ENCODE measurements at regions not wholly inside any gene's neighbourhood (a gene's known extent, or its start where the extent isn't known, plus 50 kb on each side); places are given as distances from the start of the nearest gene placed in this dataset.

DNA sequence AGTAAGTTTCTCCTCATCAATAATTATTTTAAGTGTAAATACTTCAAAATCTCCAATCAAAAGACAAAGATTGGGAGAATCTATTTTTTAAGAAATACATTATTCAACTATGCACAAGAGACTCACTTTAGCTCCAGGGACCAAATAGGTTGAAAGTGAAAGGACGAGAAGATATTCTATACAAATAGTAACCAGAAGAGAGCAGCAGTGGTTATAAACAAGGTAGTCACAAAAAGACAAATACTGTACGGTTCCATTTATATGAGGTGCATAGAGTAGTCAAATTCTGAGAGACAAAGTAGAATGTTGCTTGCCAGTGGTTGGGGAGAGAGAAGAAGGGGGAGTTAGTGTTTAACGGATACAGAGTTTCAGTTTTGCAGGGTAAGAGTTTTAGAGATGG is 69.8 kb downstream of the POU3F3 start:
- Histone ChIP-seq H4K20me1 (ENCODE audit: insufficient read depth) (no peaks in the 10 kb centered on the region), H3K79me2 (replicated peaks; ENCODE audit: insufficient read depth, low read length) (no peaks in the 10 kb centered on the region), H3K27ac (ENCODE audit: low read length) (no peak overlapping the region), H3K9me2 (ENCODE audit: insufficient read depth, low read length) (no peaks in the 10 kb centered on the region), H3K4me2 (ENCODE audit: low read length) (no peak overlapping the region), H3K9ac (ENCODE audit: low read length) (no peak overlapping the region), H3F3A (ENCODE audit: insufficient read depth, low read length, poor library complexity, severe bottlenecking) (no peaks in the 10 kb centered on the region), H3K4me3 (ENCODE audit: low read length) (no peak overlapping the region), H3K36me3 (ENCODE audit: insufficient read depth, low read length) (no peaks in the 10 kb centered on the region), H2AFZ (ENCODE audit: low read depth, low read length) (no peak overlapping the region), H3K27me3 (ENCODE audit: insufficient read depth, low read depth, low read length) (no peaks in the 10 kb centered on the region), H3K9me3 (ENCODE audit: low read length) (no peaks in the 10 kb centered on the region)
- TF ChIP-seq EP300 (conservative IDR thresholded peaks at IDR 0.05; ENCODE audit: poor library complexity, severe bottlenecking) (no peak), TAF1 (IDR thresholded peaks at IDR 0.05; ENCODE audit: low read depth) (no peak), MXI1 (conservative IDR thresholded peaks at IDR 0.05; ENCODE audit: poor library complexity, severe bottlenecking) (no peak), SMC3 (conservative IDR thresholded peaks at IDR 0.05; ENCODE audit: poor library complexity) (no peak), RAD21 (conservative IDR thresholded peaks at IDR 0.05) (no peak), POLR2AphosphoS5 (IDR thresholded peaks at IDR 0.05) (no peak), EZH2 (IDR thresholded peaks at IDR 0.05; ENCODE audit: borderline replicate concordance, insufficient read depth, low read length, poor library complexity, severe bottlenecking) (no peak)
- TF ChIP-seq, protein P1, sequence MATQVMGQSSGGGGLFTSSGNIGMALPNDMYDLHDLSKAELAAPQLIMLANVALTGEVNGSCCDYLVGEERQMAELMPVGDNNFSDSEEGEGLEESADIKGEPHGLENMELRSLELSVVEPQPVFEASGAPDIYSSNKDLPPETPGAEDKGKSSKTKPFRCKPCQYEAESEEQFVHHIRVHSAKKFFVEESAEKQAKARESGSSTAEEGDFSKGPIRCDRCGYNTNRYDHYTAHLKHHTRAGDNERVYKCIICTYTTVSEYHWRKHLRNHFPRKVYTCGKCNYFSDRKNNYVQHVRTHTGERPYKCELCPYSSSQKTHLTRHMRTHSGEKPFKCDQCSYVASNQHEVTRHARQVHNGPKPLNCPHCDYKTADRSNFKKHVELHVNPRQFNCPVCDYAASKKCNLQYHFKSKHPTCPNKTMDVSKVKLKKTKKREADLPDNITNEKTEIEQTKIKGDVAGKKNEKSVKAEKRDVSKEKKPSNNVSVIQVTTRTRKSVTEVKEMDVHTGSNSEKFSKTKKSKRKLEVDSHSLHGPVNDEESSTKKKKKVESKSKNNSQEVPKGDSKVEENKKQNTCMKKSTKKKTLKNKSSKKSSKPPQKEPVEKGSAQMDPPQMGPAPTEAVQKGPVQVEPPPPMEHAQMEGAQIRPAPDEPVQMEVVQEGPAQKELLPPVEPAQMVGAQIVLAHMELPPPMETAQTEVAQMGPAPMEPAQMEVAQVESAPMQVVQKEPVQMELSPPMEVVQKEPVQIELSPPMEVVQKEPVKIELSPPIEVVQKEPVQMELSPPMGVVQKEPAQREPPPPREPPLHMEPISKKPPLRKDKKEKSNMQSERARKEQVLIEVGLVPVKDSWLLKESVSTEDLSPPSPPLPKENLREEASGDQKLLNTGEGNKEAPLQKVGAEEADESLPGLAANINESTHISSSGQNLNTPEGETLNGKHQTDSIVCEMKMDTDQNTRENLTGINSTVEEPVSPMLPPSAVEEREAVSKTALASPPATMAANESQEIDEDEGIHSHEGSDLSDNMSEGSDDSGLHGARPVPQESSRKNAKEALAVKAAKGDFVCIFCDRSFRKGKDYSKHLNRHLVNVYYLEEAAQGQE (IDR thresholded peaks at IDR 0.05; ENCODE audit: borderline replicate concordance), result no peak
- TF ChIP-seq, protein P2, sequence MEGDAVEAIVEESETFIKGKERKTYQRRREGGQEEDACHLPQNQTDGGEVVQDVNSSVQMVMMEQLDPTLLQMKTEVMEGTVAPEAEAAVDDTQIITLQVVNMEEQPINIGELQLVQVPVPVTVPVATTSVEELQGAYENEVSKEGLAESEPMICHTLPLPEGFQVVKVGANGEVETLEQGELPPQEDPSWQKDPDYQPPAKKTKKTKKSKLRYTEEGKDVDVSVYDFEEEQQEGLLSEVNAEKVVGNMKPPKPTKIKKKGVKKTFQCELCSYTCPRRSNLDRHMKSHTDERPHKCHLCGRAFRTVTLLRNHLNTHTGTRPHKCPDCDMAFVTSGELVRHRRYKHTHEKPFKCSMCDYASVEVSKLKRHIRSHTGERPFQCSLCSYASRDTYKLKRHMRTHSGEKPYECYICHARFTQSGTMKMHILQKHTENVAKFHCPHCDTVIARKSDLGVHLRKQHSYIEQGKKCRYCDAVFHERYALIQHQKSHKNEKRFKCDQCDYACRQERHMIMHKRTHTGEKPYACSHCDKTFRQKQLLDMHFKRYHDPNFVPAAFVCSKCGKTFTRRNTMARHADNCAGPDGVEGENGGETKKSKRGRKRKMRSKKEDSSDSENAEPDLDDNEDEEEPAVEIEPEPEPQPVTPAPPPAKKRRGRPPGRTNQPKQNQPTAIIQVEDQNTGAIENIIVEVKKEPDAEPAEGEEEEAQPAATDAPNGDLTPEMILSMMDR (IDR thresholded peaks at IDR 0.05; ENCODE audit: poor library complexity, severe bottlenecking), result no peak

DNA sequence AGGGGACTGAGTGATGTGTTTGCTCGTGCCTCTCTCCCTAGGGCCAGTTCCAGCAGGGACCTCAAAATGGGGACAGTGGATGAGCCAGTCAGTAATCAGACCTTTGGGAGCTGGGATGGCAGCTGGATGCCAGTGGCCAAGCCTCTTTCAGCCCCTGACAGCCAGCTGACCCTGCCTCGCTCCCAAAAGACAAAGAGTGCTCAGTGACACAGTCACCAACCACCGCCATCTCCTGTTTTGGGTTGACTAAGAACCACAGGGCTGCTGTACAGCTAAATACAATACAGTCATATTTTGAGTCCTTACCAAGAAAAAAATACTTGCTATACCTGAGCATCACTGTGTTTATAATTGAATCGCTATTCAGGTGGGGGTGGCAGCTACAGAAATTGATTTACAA is 75.7 kb downstream of the POU3F3 start:
- Histone ChIP-seq H3K27me3 (ENCODE audit: insufficient read depth, low read depth, low read length) (no peaks in the 10 kb centered on the region), H3K79me2 (replicated peaks; ENCODE audit: insufficient read depth, low read length) (no peaks in the 10 kb centered on the region), H3K9me2 (ENCODE audit: insufficient read depth, low read length) (no peaks in the 10 kb centered on the region), H3F3A (ENCODE audit: insufficient read depth, low read length, poor library complexity, severe bottlenecking) (no peaks in the 10 kb centered on the region), H3K9ac (ENCODE audit: low read length) (no peak overlapping the region), H2AFZ (ENCODE audit: low read depth, low read length) (no peak overlapping the region), H3K4me2 (ENCODE audit: low read length) (no peak overlapping the region), H3K36me3 (ENCODE audit: insufficient read depth, low read length) (no peaks in the 10 kb centered on the region), H4K20me1 (ENCODE audit: insufficient read depth) (no peaks in the 10 kb centered on the region), H3K4me3 (ENCODE audit: low read length) (no peak overlapping the region), H3K9me3 (ENCODE audit: low read length) (no peaks in the 10 kb centered on the region), H3K27ac (ENCODE audit: low read length) (no peak overlapping the region)
- TF ChIP-seq EZH2 (IDR thresholded peaks at IDR 0.05; ENCODE audit: borderline replicate concordance, insufficient read depth, low read length, poor library complexity, severe bottlenecking) (no peak), POLR2AphosphoS5 (IDR thresholded peaks at IDR 0.05) (no peak), TAF1 (IDR thresholded peaks at IDR 0.05; ENCODE audit: low read depth) (no peak)
- TF ChIP-seq, protein P2 (IDR thresholded peaks at IDR 0.05; ENCODE audit: poor library complexity, severe bottlenecking), result no peak

All from neural cell (in vitro differentiated cells).